ENCODE measurements at regions not wholly inside any gene's neighbourhood (a gene's known extent, or its start where the extent isn't known, plus 50 kb on each side); places are given as distances from the start of the nearest gene placed in this dataset.

GRCh38 chr12:87796961-87797516, 232.2 kb downstream of the C12orf50 start:
- H3K27ac Mint-ChIP-seq, result no peak overlapping the region
- H3K36me3 Mint-ChIP-seq (ENCODE audit: low read depth), result no peaks in the 10 kb centered on the region
- POLR2A ChIA-PET, result no interaction called here
- no peak overlapping the region for H3K4me3 Mint-ChIP-seq
- no peaks in the 10 kb centered on the region for H3K4me1 Mint-ChIP-seq
- CTCF ChIA-PET, result no interaction called here
- no peaks in the 10 kb centered on the region for H3K27me3 Mint-ChIP-seq
- no peak for DNase-seq
- H3K9me3 Mint-ChIP-seq, result no peaks in the 10 kb centered on the region

- Mint-ChIP-seq H3K4me3 (no peak overlapping the region), H3K27me3 (no peaks in the 10 kb centered on the region), H3K4me1 (no peaks in the 10 kb centered on the region), H3K36me3 (ENCODE audit: low read depth) (no peaks in the 10 kb centered on the region), H3K9me3 (no peaks in the 10 kb centered on the region), H3K27ac (no peak overlapping the region)
- ChIA-PET CTCF (interaction anchor here (1.0 kb wide), 1 partner anchor 354 kb away, joined by 3 read pairs; no protein-coding TSS in a partner anchor), POLR2A (no interaction called here)
- no peak for DNase-seq
These were observed 233.6 kb downstream of the C12orf50 start for GRCh38 chr12:87795555-87795954.

GRCh38 chr12:87794854-87795253, 234.3 kb downstream of the C12orf50 start:
- no peaks in the 10 kb centered on the region for H3K36me3 Mint-ChIP-seq (ENCODE audit: low read depth)

DNA sequence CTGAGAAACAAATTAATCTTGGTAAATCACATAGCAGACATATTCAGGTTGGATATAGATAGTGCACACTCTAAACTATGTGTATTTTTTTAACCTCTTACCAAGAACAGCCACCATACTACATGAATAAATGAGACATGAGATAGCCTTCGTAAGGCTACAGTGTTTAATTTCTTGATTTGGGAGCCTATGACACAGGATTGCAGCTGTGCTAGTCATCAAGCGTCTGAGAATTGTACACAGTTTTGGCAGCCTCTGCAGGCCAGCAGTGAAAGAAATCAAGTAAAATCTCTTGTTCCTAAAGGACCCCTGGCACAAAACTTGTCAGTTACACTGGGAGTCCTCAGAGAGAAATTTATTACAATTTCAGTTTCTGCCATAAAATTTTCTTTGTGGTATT, 236.1 kb downstream of the C12orf50 start:
- H3K9me3 Mint-ChIP-seq, result no peaks in the 10 kb centered on the region
- no peaks in the 10 kb centered on the region for H3K36me3 Mint-ChIP-seq (ENCODE audit: low read depth)
- no peak overlapping the region for H3K4me3 Mint-ChIP-seq
- POLR2A ChIA-PET, result no interaction called here
- H3K4me1 Mint-ChIP-seq, result no peaks in the 10 kb centered on the region
- H3K27ac Mint-ChIP-seq, result no peak overlapping the region
- no peak for DNase-seq
- no peaks in the 10 kb centered on the region for H3K27me3 Mint-ChIP-seq
- CTCF ChIA-PET, result no interaction called here

More at GRCh38 chr12:87794854-87795253, 234.3 kb downstream of the C12orf50 start:
- Mint-ChIP-seq H3K27me3 (no peaks in the 10 kb centered on the region), H3K27ac (no peak overlapping the region), H3K9me3 (no peaks in the 10 kb centered on the region), H3K4me3 (no peak overlapping the region), H3K4me1 (no peaks in the 10 kb centered on the region)
- CTCF ChIA-PET, result no interaction called here
- POLR2A ChIA-PET, result no interaction called here
- DNase-seq, result no peak

GRCh38 chr12:87784350-87784749, 244.9 kb downstream of the C12orf50 start:
- Mint-ChIP-seq H3K27ac (no peak overlapping the region), H3K4me3 (no peak overlapping the region), H3K4me1 (no peaks in the 10 kb centered on the region), H3K9me3 (no peaks in the 10 kb centered on the region), H3K27me3 (no peaks in the 10 kb centered on the region), H3K36me3 (ENCODE audit: low read depth) (no peaks in the 10 kb centered on the region)
- ChIA-PET CTCF (no interaction called here), POLR2A (interaction anchor here (0.6 kb wide), 1 partner anchor 85 kb away, joined by 4 read pairs; no protein-coding TSS in a partner anchor)
- no peak for DNase-seq

DNA sequence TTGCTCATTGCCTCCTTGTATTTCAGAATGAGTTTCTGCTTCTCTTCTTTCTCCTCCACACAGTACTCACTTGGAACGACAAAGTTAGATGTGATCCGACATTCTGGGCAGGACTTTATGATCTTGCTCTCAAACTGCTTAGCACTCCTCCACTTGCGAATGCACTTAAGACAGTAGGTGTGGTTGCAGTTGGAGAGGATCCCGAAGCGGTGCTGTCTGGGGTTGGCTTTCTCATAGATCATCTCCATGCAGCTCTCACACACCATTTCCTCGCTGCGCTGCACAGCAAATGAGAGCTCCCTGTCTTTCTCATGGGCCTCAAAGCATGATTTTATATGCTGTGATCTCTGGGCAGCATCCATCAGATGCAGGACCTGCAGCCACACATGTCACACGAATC, 245.7 kb downstream of the C12orf50 start:
- no peak overlapping the region for H3K27ac Mint-ChIP-seq
- H3K36me3 Mint-ChIP-seq (ENCODE audit: low read depth), result no peaks in the 10 kb centered on the region
- ChIA-PET POLR2A (no interaction called here), CTCF (no interaction called here)
- no peaks in the 10 kb centered on the region for H3K9me3 Mint-ChIP-seq
- H3K4me1 Mint-ChIP-seq, result no peaks in the 10 kb centered on the region
- H3K27me3 Mint-ChIP-seq, result no peaks in the 10 kb centered on the region
- DNase-seq, result no peak
- H3K4me3 Mint-ChIP-seq, result no peak overlapping the region

- no peaks in the 10 kb centered on the region for H3K27me3 Mint-ChIP-seq
- CTCF ChIA-PET, result no interaction called here
- no peaks in the 10 kb centered on the region for H3K36me3 Mint-ChIP-seq (ENCODE audit: low read depth)
These were observed 246.4 kb downstream of the C12orf50 start for GRCh38 chr12:87782838-87783237.

GRCh38 chr12:87779858-87780498, 249.2 kb downstream of the C12orf50 start:
- Mint-ChIP-seq H3K27me3 (no peaks in the 10 kb centered on the region), H3K27ac (no peak overlapping the region), H3K9me3 (no peaks in the 10 kb centered on the region), H3K36me3 (ENCODE audit: low read depth) (no peaks in the 10 kb centered on the region), H3K4me3 (no peak overlapping the region), H3K4me1 (no peaks in the 10 kb centered on the region)
- ChIA-PET POLR2A (no interaction called here), CTCF (no interaction called here)
- no peak for DNase-seq

More at GRCh38 chr12:87782838-87783237, 246.4 kb downstream of the C12orf50 start:
- no peak overlapping the region for H3K4me3 Mint-ChIP-seq
- DNase-seq, result no peak
- POLR2A ChIA-PET, result no interaction called here
- H3K27ac Mint-ChIP-seq, result no peak overlapping the region
- H3K9me3 Mint-ChIP-seq, result no peaks in the 10 kb centered on the region
- H3K4me1 Mint-ChIP-seq, result no peaks in the 10 kb centered on the region

DNA sequence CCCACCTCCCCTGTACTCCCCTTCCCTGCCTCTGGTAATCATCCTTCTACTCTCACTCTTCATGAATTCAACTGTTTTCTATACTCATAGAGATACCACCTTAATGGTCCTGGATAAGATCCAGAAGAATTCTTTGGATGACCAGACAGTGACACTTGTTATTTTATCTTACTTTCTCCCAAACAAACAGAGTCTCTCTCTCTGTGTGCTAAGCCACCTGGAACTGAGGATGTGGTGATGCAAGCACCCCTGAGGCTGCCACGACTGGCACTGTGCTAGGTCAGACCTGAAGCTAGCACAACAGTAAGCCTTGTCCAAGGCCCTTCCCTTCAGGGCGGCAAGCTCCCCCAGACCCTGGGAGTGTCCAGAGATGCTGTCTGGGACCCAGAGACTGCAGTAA, 250.2 kb downstream of the C12orf50 start:
- Mint-ChIP-seq H3K4me1 (no peaks in the 10 kb centered on the region), H3K4me3 (no peak overlapping the region)
- POLR2A ChIA-PET, result no interaction called here

DNA sequence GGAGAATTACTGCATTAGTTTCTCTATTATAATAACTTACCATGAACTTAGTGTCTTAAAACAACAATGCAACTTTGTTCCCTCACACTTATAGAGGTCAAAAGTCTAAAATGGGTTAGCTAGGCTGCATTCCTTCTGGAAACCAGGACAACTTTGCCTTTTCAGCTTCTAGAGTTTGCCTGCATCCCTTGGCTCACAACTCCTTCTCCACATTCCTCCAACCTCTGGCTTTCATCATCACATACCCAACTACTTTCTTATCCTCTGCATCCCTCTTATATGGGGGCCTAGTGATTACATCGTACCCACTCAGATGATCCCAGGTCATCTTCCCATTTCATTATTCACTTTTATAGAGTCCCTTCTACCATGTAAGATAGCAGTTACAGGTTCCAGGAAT, 251.1 kb downstream of the C12orf50 start:
- CTCF ChIA-PET, result no interaction called here
- Mint-ChIP-seq H3K4me1 (no peaks in the 10 kb centered on the region), H3K27me3 (no peaks in the 10 kb centered on the region), H3K4me3 (no peak overlapping the region), H3K9me3 (no peaks in the 10 kb centered on the region), H3K36me3 (ENCODE audit: low read depth) (no peaks in the 10 kb centered on the region), H3K27ac (no peak overlapping the region)
- POLR2A ChIA-PET, result no interaction called here
- DNase-seq, result no peak

More for the DNA sequence above, 250.2 kb downstream of the C12orf50 start:
- H3K27ac Mint-ChIP-seq, result no peak overlapping the region
- no peaks in the 10 kb centered on the region for H3K9me3 Mint-ChIP-seq
- CTCF ChIA-PET, result no interaction called here
- no peak for DNase-seq
- H3K36me3 Mint-ChIP-seq (ENCODE audit: low read depth), result no peaks in the 10 kb centered on the region
- H3K27me3 Mint-ChIP-seq, result no peaks in the 10 kb centered on the region

GRCh38 chr12:87775784-87776183, 253.4 kb downstream of the C12orf50 start:
- ChIA-PET POLR2A (no interaction called here), CTCF (no interaction called here)
- Mint-ChIP-seq H3K36me3 (ENCODE audit: low read depth) (no peaks in the 10 kb centered on the region), H3K4me3 (no peak overlapping the region), H3K4me1 (no peaks in the 10 kb centered on the region), H3K27me3 (no peaks in the 10 kb centered on the region), H3K27ac (no peak overlapping the region), H3K9me3 (no peaks in the 10 kb centered on the region)
- DNase-seq, result no peak

DNA sequence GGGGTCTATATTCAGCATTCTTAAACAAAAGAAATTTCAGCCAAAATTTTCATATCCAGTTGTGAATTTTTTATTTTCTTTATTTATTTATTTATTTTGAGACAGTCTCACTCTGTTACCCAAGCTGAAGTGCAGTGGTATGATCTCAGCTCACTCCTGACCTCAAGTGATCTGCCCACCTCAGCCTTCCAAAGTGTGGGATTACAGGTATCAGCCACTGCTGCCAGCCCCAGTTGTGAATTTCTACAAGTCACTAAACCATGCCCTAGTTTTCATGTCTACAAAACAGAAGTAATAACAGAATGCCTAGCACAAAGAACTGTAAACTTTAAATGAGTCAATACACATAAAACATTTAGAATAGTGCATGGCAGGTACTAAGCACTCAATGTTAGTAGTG, 254.2 kb downstream of the C12orf50 start:
- POLR2A ChIA-PET, result no interaction called here
- CTCF ChIA-PET, result no interaction called here
- Mint-ChIP-seq H3K27ac (no peak overlapping the region), H3K4me3 (no peak overlapping the region), H3K36me3 (ENCODE audit: low read depth) (no peaks in the 10 kb centered on the region), H3K27me3 (no peaks in the 10 kb centered on the region), H3K4me1 (no peaks in the 10 kb centered on the region), H3K9me3 (no peaks in the 10 kb centered on the region)
- DNase-seq, result no peak

DNA sequence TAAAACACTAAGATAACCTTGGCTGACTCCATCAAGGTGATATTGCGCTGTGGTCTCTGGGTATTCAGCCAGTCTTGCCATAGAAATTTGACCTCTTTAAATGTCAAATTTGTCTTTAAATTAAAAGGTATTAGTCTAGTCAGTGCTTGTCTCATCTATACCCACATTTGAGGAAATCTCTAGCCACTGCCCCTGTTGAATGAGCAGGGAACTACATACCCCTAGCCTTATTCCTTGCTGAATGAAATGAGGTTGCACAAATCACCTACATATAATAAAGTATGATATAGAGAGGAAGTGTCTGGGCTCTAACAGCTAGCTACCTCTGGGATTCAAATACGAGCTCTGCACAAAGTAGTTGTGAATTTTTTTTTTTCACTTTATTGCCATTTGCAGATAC, 256.8 kb downstream of the C12orf50 start:
- no peaks in the 10 kb centered on the region for H3K9me3 Mint-ChIP-seq
- H3K27me3 Mint-ChIP-seq, result no peaks in the 10 kb centered on the region
- H3K27ac Mint-ChIP-seq, result no peak overlapping the region
- DNase-seq, result no peak
- ChIA-PET CTCF (no interaction called here), POLR2A (no interaction called here)
- H3K36me3 Mint-ChIP-seq (ENCODE audit: low read depth), result no peaks in the 10 kb centered on the region
- H3K4me1 Mint-ChIP-seq, result no peaks in the 10 kb centered on the region
- no peak overlapping the region for H3K4me3 Mint-ChIP-seq

- DNase-seq, result no peak
- Mint-ChIP-seq H3K27ac (no peak overlapping the region), H3K4me1 (no peaks in the 10 kb centered on the region), H3K27me3 (no peaks in the 10 kb centered on the region), H3K4me3 (no peak overlapping the region), H3K36me3 (ENCODE audit: low read depth) (no peaks in the 10 kb centered on the region), H3K9me3 (no peaks in the 10 kb centered on the region)
- ChIA-PET POLR2A (no interaction called here), CTCF (no interaction called here)
These were observed 260.5 kb downstream of the C12orf50 start for GRCh38 chr12:87768501-87769287.
